ENCODE measurements at regions not wholly inside any gene's neighbourhood (a gene's known extent, or its start where the extent isn't known, plus 50 kb on each side); places are given as distances from the start of the nearest gene placed in this dataset.

GRCh38 chr13:39918620-39919236, 263.3 kb downstream of the COG6 start:
- H3K27me3 ChIP-seq (ENCODE audit: control insufficient read depth, insufficient read depth, low read length) = no peaks in the 10 kb centered on the region
- H3K4me3 ChIP-seq (ENCODE audit: low read depth, low read length) = no peak overlapping the region
- no peak overlapping the region for H3K27ac ChIP-seq (ENCODE audit: low read depth, low read length)
- DNase-seq (ENCODE audit: low read depth, low spot score) = no peak
- H3K9me3 ChIP-seq (ENCODE audit: control insufficient read depth, insufficient read depth, low read length) = no peaks in the 10 kb centered on the region
- CTCF ChIA-PET = no interaction called here
- no peak for TF ChIP-seq CTCF (IDR thresholded peaks at IDR 0.05; ENCODE audit: low read depth, low read length)
- POLR2A ChIA-PET = no interaction called here

- TF ChIP-seq CTCF (IDR thresholded peaks at IDR 0.05; ENCODE audit: low read depth, low read length) = no peak
- Histone ChIP-seq H3K27me3 (ENCODE audit: control insufficient read depth, insufficient read depth, low read length) (no peaks in the 10 kb centered on the region), H3K4me3 (ENCODE audit: low read depth, low read length) (no peak overlapping the region), H3K9me3 (ENCODE audit: control insufficient read depth, insufficient read depth, low read length) (no peaks in the 10 kb centered on the region), H3K27ac (ENCODE audit: low read depth, low read length) (no peak overlapping the region)
- ChIA-PET POLR2A (no interaction called here), CTCF (interaction anchor here (1.1 kb wide), 1 partner anchor 22 kb away, joined by 3 read pairs; no protein-coding TSS in a partner anchor)
- no peak for DNase-seq (ENCODE audit: low read depth, low spot score)
Observed at GRCh38 chr13:39920613-39921012, 265.2 kb downstream of the COG6 start.

DNA sequence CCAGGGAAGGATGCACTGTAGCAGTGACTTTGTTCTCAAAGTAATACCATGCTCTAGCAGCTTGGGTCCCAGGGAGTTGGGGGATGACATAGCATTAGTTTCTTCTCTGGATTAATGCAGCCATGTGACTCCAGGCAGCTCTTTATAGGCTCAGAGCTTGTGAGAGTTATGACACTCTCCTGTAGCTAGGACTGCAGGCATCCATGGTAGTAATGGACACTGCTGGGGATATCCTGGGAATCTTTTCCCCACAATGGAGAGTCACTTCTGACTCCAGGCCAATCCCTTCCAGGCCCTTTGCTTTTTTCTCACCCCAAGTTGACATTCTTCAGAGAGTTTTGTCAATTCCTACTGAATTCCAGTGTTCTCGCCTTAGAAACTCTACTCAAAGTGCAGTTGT, 270.9 kb downstream of the COG6 start:
- no peak for TF ChIP-seq CTCF (IDR thresholded peaks at IDR 0.05; ENCODE audit: low read depth, low read length)
- DNase-seq (ENCODE audit: low read depth, low spot score) = no peak
- no peaks in the 10 kb centered on the region for H3K27me3 ChIP-seq (ENCODE audit: control insufficient read depth, insufficient read depth, low read length)
- CTCF ChIA-PET = interaction anchor here (0.6 kb wide), 1 partner anchor 157 kb away, joined by 3 read pairs; no protein-coding TSS in a partner anchor
- POLR2A ChIA-PET = no interaction called here
- H3K4me3 ChIP-seq (ENCODE audit: low read depth, low read length) = no peak overlapping the region
- H3K9me3 ChIP-seq (ENCODE audit: control insufficient read depth, insufficient read depth, low read length) = no peaks in the 10 kb centered on the region; the same call in 1 of the 2 replicates
- H3K27ac ChIP-seq (ENCODE audit: low read depth, low read length) = no peak overlapping the region

DNA sequence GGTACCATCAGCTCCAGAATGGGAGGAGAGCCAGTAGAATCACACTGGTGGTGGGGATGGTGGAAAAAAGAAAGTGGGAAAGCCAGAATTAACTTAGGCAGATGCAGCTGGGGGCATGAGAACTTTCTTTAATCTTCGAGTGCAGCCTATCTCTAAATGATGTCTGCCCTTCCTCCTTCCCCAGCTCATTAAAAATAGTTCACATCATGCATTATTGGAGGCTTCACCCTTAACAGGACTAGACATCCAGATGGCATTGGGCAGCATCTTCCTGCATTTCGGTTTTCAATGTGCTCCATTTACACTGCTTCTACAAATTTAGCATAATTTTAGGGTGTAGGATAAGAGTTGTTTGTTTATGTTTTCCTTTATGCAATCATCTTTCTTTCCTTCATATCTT, 272.8 kb downstream of the COG6 start:
- H3K9me3 ChIP-seq (ENCODE audit: control insufficient read depth, insufficient read depth, low read length) = no peaks in the 10 kb centered on the region; the same call in 1 of the 2 replicates
- no peak overlapping the region for H3K4me3 ChIP-seq (ENCODE audit: low read depth, low read length)
- no peak overlapping the region for H3K27ac ChIP-seq (ENCODE audit: low read depth, low read length)
- TF ChIP-seq CTCF (IDR thresholded peaks at IDR 0.05; ENCODE audit: low read depth, low read length) = no peak
- ChIA-PET CTCF (interaction anchor here (1.1 kb wide), 1 partner anchor 14 kb away, joined by 6 read pairs; no protein-coding TSS in a partner anchor), POLR2A (no interaction called here)
- no peak for DNase-seq (ENCODE audit: low read depth, low spot score)
- H3K27me3 ChIP-seq (ENCODE audit: control insufficient read depth, insufficient read depth, low read length) = no peaks in the 10 kb centered on the region

DNA sequence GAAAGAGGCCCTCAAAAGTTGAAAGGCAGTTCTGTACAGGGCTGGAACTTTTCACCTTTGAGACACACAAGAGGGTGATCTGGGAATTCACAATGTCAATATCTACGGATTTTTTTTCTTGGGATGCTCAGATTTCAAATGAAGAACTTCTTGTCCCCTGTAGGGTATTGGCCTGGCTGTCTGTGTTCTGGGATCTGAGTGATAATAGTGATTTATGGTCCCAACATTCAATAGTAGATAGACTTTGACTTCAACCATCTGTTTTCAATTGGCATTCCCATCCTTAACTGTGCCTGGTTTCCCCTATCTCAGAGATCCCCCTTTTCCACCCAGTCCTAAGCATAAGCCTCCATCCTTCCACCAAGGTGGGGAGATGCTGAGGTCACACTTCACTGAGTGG, 274.1 kb downstream of the COG6 start:
- H3K27me3 ChIP-seq (ENCODE audit: control insufficient read depth, insufficient read depth, low read length) = no peaks in the 10 kb centered on the region
- H3K9me3 ChIP-seq (ENCODE audit: control insufficient read depth, insufficient read depth, low read length) = no peaks in the 10 kb centered on the region; the same call in 1 of the 2 replicates
- DNase-seq (ENCODE audit: low read depth, low spot score) = no peak
- no peak for TF ChIP-seq CTCF (IDR thresholded peaks at IDR 0.05; ENCODE audit: low read depth, low read length)
- ChIA-PET POLR2A (no interaction called here), CTCF (no interaction called here)
- no peak overlapping the region for H3K4me3 ChIP-seq (ENCODE audit: low read depth, low read length)
- no peak overlapping the region for H3K27ac ChIP-seq (ENCODE audit: low read depth, low read length)

Data from AG04450 (cell line).